Loucy (cell line): ENCODE measurements at regions not wholly inside any gene's neighbourhood (a gene's known extent, or its start where the extent isn't known, plus 50 kb on each side); places are given as distances from the start of the nearest gene placed in this dataset.

ENCODE experiments used
- H2AFZ ChIP-seq: fragments of 200-600 bp; sonication (generic); 2 replicates; pipeline ENCODE4 v1.6.0; 2016; ENCODE audit warnings: antibody characterized with exemption, mild to moderate bottlenecking, low read length, moderate library complexity
- H3F3A ChIP-seq: fragments of 200-600 bp; 2 replicates; pipeline ENCODE4 v1.6.0; 2016; ENCODE audit warnings: antibody characterized with exemption, low read depth, mild to moderate bottlenecking
- H3K27me3 ChIP-seq: fragments of 200-600 bp; sonication (generic); 2 replicates; pipeline ENCODE4 v1.6.1; 2014; ENCODE audit warnings: low read length, mild to moderate bottlenecking; ENCODE audit not compliant: insufficient read depth, poor library complexity, severe bottlenecking
- H3K36me3 ChIP-seq: fragments of 200-600 bp; sonication (generic); 2 replicates; pipeline ENCODE4 v1.6.1; 2016; ENCODE audit warnings: low read length; ENCODE audit not compliant: insufficient read depth
- H3K4me1 ChIP-seq: fragments of 200-600 bp; sonication (generic); 2 replicates; pipeline ENCODE4 v1.5.1; 2014; ENCODE audit warnings: low read length, mild to moderate bottlenecking; ENCODE audit not compliant: insufficient read depth, poor library complexity, severe bottlenecking
- H3K4me2 ChIP-seq: fragments of 200-600 bp; sonication (generic); 2 replicates; pipeline ENCODE4 v1.6.0; 2014; ENCODE audit warnings: antibody characterized with exemption, low read length, low read depth, mild to moderate bottlenecking; ENCODE audit not compliant: poor library complexity, severe bottlenecking
- H3K4me3 ChIP-seq: fragments of 200-600 bp; sonication (generic); 2 replicates; pipeline ENCODE4 v1.5.1; 2014; ENCODE audit warnings: low read length, mild to moderate bottlenecking, mixed read lengths; ENCODE audit not compliant: poor library complexity, severe bottlenecking
- H3K79me2 ChIP-seq: fragments of 200-600 bp; sonication (generic); 2 replicates; pipeline ENCODE4 v1.6.1; 2014; ENCODE audit warnings: low read length; ENCODE audit not compliant: insufficient read depth
- H3K9ac ChIP-seq: fragments of 200-600 bp; sonication (generic); 2 replicates; pipeline ENCODE4 v1.6.0; 2014; ENCODE audit warnings: mild to moderate bottlenecking, low read depth, low read length, moderate library complexity; ENCODE audit not compliant: poor library complexity, severe bottlenecking
- H3K9me2 ChIP-seq: fragments of 200-600 bp; sonication (generic); replicated peaks from 2 replicates; pipeline ENCODE4 v1.6.1; 2016; ENCODE audit warnings: low read depth, low read length, mixed read lengths
- H3K9me3 ChIP-seq: fragments of 200-600 bp; sonication (generic); 2 replicates; pipeline ENCODE4 v1.6.1; 2014; ENCODE audit warnings: mild to moderate bottlenecking, antibody characterized with exemption, low read length, low read depth; ENCODE audit not compliant: insufficient read depth
- H4K20me1 ChIP-seq: fragments of 200-600 bp; sonication (generic); 2 replicates; pipeline ENCODE4 v1.6.0; 2014; ENCODE audit warnings: antibody characterized with exemption, low read length, mild to moderate bottlenecking; ENCODE audit not compliant: insufficient read depth, poor library complexity, severe bottlenecking
- EZH2phosphoT487 ChIP-seq: fragments of 200-600 bp; IDR thresholded peaks from 2 replicates; pipeline ENCODE4 v1.6.1; 2018; ENCODE audit warnings: antibody characterized with exemption, mild to moderate bottlenecking, moderate library complexity, borderline replicate concordance
- TF ChIP-seq, protein P1 (sequence below): fragments of 200-600 bp; sonication (generic); conservative IDR thresholded peaks from 2 replicates; pipeline ENCODE4 v1.5.1; 2014; ENCODE audit warnings: mild to moderate bottlenecking, antibody characterized with exemption, low read length

DNA sequence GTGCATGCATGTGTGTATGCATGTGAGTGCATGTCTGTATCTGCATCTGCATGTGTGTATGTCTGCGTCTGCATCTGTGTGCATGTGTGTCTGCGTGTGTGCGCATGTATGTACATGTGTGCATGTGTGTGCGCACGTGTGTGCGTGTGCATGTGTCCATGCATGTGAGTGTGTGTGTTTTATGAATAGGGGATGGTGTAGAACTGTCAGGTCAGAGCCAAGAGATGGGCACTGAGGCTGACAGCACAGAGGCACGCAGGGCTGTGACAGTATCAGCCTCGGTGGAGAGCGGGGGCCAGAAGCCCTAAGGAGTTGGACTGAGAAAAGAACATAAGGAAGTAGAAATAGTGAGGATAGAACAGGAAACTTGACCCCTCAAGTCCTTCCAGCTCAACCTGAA is 494.0 kb upstream of the MYT1L start:
- Histone ChIP-seq H3K79me2 (no peaks in the 10 kb centered on the region), H3K4me3 (no peak overlapping the region), H4K20me1 (no peaks in the 10 kb centered on the region), H3K4me1 (no peaks in the 10 kb centered on the region), H3K9me3 (peaks cover 4% of the 10 kb centered on the region; the same call in 1 of the 2 replicates), H3K9ac (no peak overlapping the region), H3K27me3 (no peaks in the 10 kb centered on the region), H3K4me2 (no peak overlapping the region), H3F3A (no peaks in the 10 kb centered on the region), H3K36me3 (no peaks in the 10 kb centered on the region), H3K9me2 (no peaks in the 10 kb centered on the region), H2AFZ (no peak overlapping the region)
- TF ChIP-seq, protein P1, sequence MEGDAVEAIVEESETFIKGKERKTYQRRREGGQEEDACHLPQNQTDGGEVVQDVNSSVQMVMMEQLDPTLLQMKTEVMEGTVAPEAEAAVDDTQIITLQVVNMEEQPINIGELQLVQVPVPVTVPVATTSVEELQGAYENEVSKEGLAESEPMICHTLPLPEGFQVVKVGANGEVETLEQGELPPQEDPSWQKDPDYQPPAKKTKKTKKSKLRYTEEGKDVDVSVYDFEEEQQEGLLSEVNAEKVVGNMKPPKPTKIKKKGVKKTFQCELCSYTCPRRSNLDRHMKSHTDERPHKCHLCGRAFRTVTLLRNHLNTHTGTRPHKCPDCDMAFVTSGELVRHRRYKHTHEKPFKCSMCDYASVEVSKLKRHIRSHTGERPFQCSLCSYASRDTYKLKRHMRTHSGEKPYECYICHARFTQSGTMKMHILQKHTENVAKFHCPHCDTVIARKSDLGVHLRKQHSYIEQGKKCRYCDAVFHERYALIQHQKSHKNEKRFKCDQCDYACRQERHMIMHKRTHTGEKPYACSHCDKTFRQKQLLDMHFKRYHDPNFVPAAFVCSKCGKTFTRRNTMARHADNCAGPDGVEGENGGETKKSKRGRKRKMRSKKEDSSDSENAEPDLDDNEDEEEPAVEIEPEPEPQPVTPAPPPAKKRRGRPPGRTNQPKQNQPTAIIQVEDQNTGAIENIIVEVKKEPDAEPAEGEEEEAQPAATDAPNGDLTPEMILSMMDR, result no peak
- no peak for TF ChIP-seq EZH2phosphoT487

GRCh38 chr2:2824588-2824987 is 493.5 kb upstream of the MYT1L start:
- Histone ChIP-seq H3K27me3 (no peaks in the 10 kb centered on the region), H2AFZ (no peak overlapping the region), H3K9me2 (no peaks in the 10 kb centered on the region), H3K36me3 (no peaks in the 10 kb centered on the region), H3K4me2 (no peak overlapping the region), H3K4me3 (no peak overlapping the region), H4K20me1 (no peaks in the 10 kb centered on the region), H3F3A (no peaks in the 10 kb centered on the region), H3K9ac (no peak overlapping the region), H3K79me2 (no peaks in the 10 kb centered on the region), H3K4me1 (no peaks in the 10 kb centered on the region), H3K9me3 (peaks cover 4% of the 10 kb centered on the region; the same call in 1 of the 2 replicates)
- TF ChIP-seq, protein P1, result no peak
- TF ChIP-seq EZH2phosphoT487, result no peak

- Histone ChIP-seq H3K9ac (no peak overlapping the region), H3F3A (no peaks in the 10 kb centered on the region), H3K27me3 (no peaks in the 10 kb centered on the region), H3K9me2 (no peaks in the 10 kb centered on the region), H4K20me1 (no peaks in the 10 kb centered on the region), H3K4me3 (no peak overlapping the region), H3K36me3 (no peaks in the 10 kb centered on the region), H3K9me3 (peaks cover 4% of the 10 kb centered on the region; the same call in 1 of the 2 replicates), H3K4me1 (no peaks in the 10 kb centered on the region), H2AFZ (no peak overlapping the region), H3K4me2 (no peak overlapping the region), H3K79me2 (no peaks in the 10 kb centered on the region)
- TF ChIP-seq, protein P1, result no peak
- no peak for TF ChIP-seq EZH2phosphoT487
These were observed 492.1 kb upstream of the MYT1L start for GRCh38 chr2:2823061-2823753.
